Heart right ventricle (tissue), 16 donors: ENCODE measurements at regions not wholly inside any gene's neighbourhood (a gene's known extent, or its start where the extent isn't known, plus 50 kb on each side); places are given as distances from the start of the nearest gene placed in this dataset.

Experiments used
- ATAC-seq, 8 donors: fragments of 200-7000 bp; cut with Tn5 transposase; one replicate each; pipeline ENCODE4 v1.9.1; 2020; ENCODE audit warnings: mild to moderate bottlenecking in 8 of 8, moderate library complexity in 8 of 8, moderate number of reproducible peaks in 1 of 8
- DNase-seq, 2 donors: peaks; one replicate each; pipeline ENCODE4 v3.0.0-alpha.2; 2020
- H3K27ac ChIP-seq, 10 donors: fragments of 200-600 bp; sonication (generic) in 2 of 10; one replicate each; pipeline versions ENCODE4 v1.5.0 to v1.8.0; 2020 to 2022; ENCODE audit warnings: mild to moderate bottlenecking in 3 of 10
- H3K27me3 ChIP-seq, 7 donors: fragments of 200-600 bp; one replicate each; pipeline ENCODE4 v1.8.0; 2021 to 2022; ENCODE audit warnings: mild to moderate bottlenecking in 2 of 7
- H3K36me3 ChIP-seq, 9 donors: fragments of 200-600 bp; sonication (generic) in 1 of 9; one replicate each; pipeline versions ENCODE4 v1.5.0 to v1.8.0; 2020 to 2022; ENCODE audit warnings: mild to moderate bottlenecking in 2 of 9
- H3K4me1 ChIP-seq, 9 donors: fragments of 200-600 bp; sonication (generic) in 1 of 9; one replicate each; pipeline versions ENCODE4 v1.5.0 to v1.8.0; 2020 to 2022; ENCODE audit warnings: mild to moderate bottlenecking in 4 of 9
- H3K4me3 ChIP-seq, 10 donors: fragments of 200-600 bp; sonication (generic) in 2 of 10; one replicate each; pipeline versions ENCODE4 v1.5.0 to v1.8.0; 2020 to 2022; ENCODE audit warnings: mild to moderate bottlenecking in 7 of 10, moderate library complexity in 2 of 10
- H3K9me3 ChIP-seq, 11 donors: fragments of 200-600 bp in 10 of 11; sonication (generic) in 2 of 11; one replicate each; pipeline versions ENCODE4 v1.5.0 to v1.8.0; 2013 to 2022; ENCODE audit warnings: mild to moderate bottlenecking in 2 of 11, control low read depth in 1 of 11, moderate library complexity in 1 of 11
- CTCF ChIP-seq, 9 donors: fragments of 200-600 bp; sonication (generic) in 2 of 9; IDR thresholded peaks; one replicate each; pipeline versions ENCODE4 v1.5.0 to v1.8.0; 2021 to 2022; ENCODE audit warnings: antibody characterized with exemption in 9 of 9, mild to moderate bottlenecking in 5 of 9, moderate library complexity in 1 of 9
- WGBS, 2 donors: extraction: QIAGEN DNeasy Blood & Tissue Kit; methylation state at CpG; one replicate each; pipeline ENCODE4 v1.1.7; 2013; ENCODE audit warnings: inconsistent platforms in 1 of 2; 5-methylcytosine and 5-hydroxymethylcytosine counted together
- intact Hi-C, 10 donors: fragments of 100-400 bp; cut with DNase I; formaldehyde crosslinking; loops; one replicate each; pipeline versions ENCODE4 v1.11.1 to v1.14.2; 2022
- donor health status: Arrhythmogenic right ventricular cardiomyopathy.
- donor health status: ischemic (EF 13 %, LVEDD 7.1; RV severe dilation, severe dysfunction).
- donor health status: healthy with polysubstance abuse.
- donor health status: DM: no; HTN: yes; CAD: no.
- donor health status: DM: no; HTN: no; CAD: no.
- donor health status: ischemic (EF 25% LVEDD 6.9; RV normal size, moderate dysfunction).
- donor health status: ischemic (EF 25% LVEDD 5.7; RV mildly dilated, moderate dysfunction).
- donor health status: healthy.
- donor health status: DM: yes; HTN: yes; CAD: no.
- donor health status: Ischemic cardiomyopathy.
- donor health status: ischemic (EF 35%, LVEDD 5.7; RV mildly dilated, moderate dysfunction).
- donor health status: nonischemic (EF 11% LVEDD 7.7; RV severe dilation, severe dysfunction).
- donor health status: DM: yes; HTN: yes; CAD: no.
- donor health status: PGD.
- donor health status: ischemic (EF 29% LVEDD 5.4; RV normal size, mild dysfunction).
- donor health status: nonischemic (EF 23%, LVEDD 6.1; RV moderate dilation, normal function).

DNA sequence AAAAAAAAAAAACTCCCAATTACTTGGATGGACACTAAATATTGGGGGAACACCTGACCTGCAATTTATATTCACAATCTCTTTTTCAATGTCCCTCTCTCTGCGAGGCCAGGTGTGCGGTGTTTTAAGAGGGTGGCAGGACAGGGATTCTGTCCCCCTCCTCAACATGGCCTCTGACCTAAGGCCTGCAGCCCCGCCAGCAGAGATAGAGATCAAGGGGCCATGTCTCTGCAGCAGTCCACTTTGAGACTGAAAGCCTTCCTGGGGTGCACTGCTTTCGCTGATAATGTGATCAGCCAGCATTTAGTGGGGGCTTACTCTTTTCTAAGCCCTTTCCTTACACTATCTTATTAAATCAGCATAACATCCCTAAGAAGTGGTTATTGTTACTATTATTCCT, 419.9 kb downstream of the OCA2 start:
- Histone ChIP-seq H3K27me3 (peaks cover 0 to 7% (median 0%) of the 10 kb centered on the region in 7 donors), H3K4me3 (no peak overlapping the region), H3K27ac (no peak overlapping the region), H3K36me3 (no peaks in the 10 kb centered on the region), H3K9me3 (no peaks in the 10 kb centered on the region), H3K4me1 (no peaks in the 10 kb centered on the region)
- intact Hi-C loops, result no loop called here
- 80 to 90% methylated on average over 4 of the region's 4 CpGs for WGBS, 2 donors
- ATAC-seq (no peak), DNase-seq (no peak)
- TF ChIP-seq CTCF (IDR thresholded peaks at IDR 0.05), result no peak

DNA sequence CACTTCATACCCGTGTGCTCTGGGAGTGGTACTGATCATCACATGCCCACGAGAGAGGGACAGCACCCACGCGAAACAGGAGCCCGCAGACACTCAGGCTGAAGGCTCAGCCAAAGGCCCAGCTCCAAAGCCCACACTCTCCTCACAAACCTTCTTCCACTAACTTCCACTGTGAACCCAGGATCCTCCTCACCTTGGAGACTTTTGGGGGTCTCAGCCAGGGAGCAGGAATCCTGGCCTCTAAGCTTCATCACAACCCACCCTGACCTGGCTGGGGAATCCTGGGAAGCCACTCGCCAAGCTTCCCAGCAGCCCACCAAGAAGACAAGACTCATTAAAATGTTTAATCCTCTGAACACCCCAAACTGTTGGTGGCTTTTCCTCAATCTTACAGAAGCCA, 421.2 kb downstream of the OCA2 start:
- H3K9me3 ChIP-seq, result no peaks in the 10 kb centered on the region
- H3K4me3 ChIP-seq, result no peak overlapping the region
- no peak for TF ChIP-seq CTCF (IDR thresholded peaks at IDR 0.05)
- no peak for DNase-seq
- no peak for ATAC-seq
- H3K27ac ChIP-seq, result no peak overlapping the region
- H3K36me3 ChIP-seq, result no peaks in the 10 kb centered on the region
- WGBS, 2 donors, result 88 to 89% methylated on average over 6 of the region's 6 CpGs
- intact Hi-C loops, result no loop called here
- peaks cover 0 to 7% (median 0%) of the 10 kb centered on the region in 7 donors for H3K27me3 ChIP-seq
- no peaks in the 10 kb centered on the region for H3K4me1 ChIP-seq

- no peaks in the 10 kb centered on the region for H3K36me3 ChIP-seq
- intact Hi-C loops, result no loop called here
- 92 to 93% methylated on average over 9 of the region's 9 CpGs for WGBS, 2 donors
- H3K27me3 ChIP-seq, result peaks cover 0 to 7% (median 0%) of the 10 kb centered on the region in 7 donors
- ATAC-seq, result no peak
- no peak for TF ChIP-seq CTCF (IDR thresholded peaks at IDR 0.05)
- no peaks in the 10 kb centered on the region for H3K4me1 ChIP-seq
- H3K4me3 ChIP-seq, result no peak overlapping the region
- no peaks in the 10 kb centered on the region for H3K9me3 ChIP-seq
- DNase-seq, result no peak
- no peak overlapping the region for H3K27ac ChIP-seq
Observed at GRCh38 chr15:27676647-27677046, 422.5 kb downstream of the OCA2 start.

DNA sequence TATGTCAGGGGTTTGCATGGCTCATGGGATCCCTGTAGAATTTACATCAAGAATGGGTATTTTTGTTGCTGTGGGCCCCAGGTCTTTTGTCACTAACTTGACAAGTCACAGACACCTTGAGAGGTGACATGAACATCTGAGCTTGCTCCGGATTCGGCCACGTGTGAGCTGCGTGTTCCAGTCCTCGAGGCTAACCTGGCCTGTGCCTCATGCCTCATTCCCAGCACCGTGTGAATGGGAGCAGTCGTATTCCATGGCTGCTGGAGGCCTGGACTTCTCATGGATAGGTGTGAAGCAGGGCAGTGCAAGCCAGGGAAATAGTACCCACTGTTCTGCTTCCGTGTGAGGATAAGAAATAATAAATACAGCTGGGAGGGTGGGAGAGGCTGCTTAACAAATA, 423.5 kb downstream of the OCA2 start:
- no peaks in the 10 kb centered on the region for H3K4me1 ChIP-seq
- 70 to 72% methylated on average over 8 of the region's 8 CpGs for WGBS, 2 donors
- no peak for ATAC-seq
- DNase-seq, result no peak
- no peaks in the 10 kb centered on the region for H3K9me3 ChIP-seq
- H3K4me3 ChIP-seq, result no peak overlapping the region
- H3K27me3 ChIP-seq, result peaks cover 0 to 7% (median 0%) of the 10 kb centered on the region in 7 donors
- no peak for TF ChIP-seq CTCF (IDR thresholded peaks at IDR 0.05)
- H3K27ac ChIP-seq, result no peak overlapping the region
- H3K36me3 ChIP-seq, result no peaks in the 10 kb centered on the region
- intact Hi-C loops, result no loop called here

DNA sequence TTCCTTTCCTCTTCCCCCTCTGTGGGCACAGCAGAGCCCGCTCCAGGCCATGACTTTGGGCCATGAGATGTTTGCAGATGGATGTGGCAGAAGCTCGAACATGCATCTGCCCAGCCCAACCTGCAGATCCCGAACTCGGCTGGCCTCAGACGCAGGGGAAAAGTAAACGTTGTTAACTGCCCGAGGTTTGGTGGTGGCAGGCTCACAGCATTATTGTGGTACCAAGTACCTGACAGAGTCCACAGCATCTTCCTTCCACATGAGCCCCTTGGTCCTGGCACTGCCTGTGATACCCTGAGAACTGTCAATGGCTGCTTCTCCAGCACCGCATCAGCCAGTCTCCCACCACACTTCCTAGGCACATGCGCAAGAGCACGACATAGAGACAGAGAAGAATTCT, 424.3 kb downstream of the OCA2 start:
- intact Hi-C loops, result no loop called here
- 75% methylated on average over 10 of the region's 10 CpGs for WGBS, 2 donors
- H3K27ac ChIP-seq, result no peak overlapping the region
- H3K36me3 ChIP-seq, result no peaks in the 10 kb centered on the region
- no peak overlapping the region for H3K4me3 ChIP-seq
- ATAC-seq (no peak), DNase-seq (no peak)
- TF ChIP-seq CTCF (IDR thresholded peaks at IDR 0.05), result no peak
- H3K27me3 ChIP-seq, result peaks cover 0 to 7% (median 0%) of the 10 kb centered on the region in 7 donors
- no peaks in the 10 kb centered on the region for H3K9me3 ChIP-seq
- no peaks in the 10 kb centered on the region for H3K4me1 ChIP-seq
